T-helper 22 cell (primary cell): ENCODE measurements at regions not wholly inside any gene's neighbourhood (a gene's known extent, or its start where the extent isn't known, plus 50 kb on each side); places are given as distances from the start of the nearest gene placed in this dataset.
"Not testable (repeated sequence)": the region's sequence is repeated elsewhere in the genome, so short reads cannot be mapped to it uniquely, and the experiment has no call there.

Experiments used
- DNase-seq: peaks from one replicate; pipeline ENCODE4 v3.0.0-alpha.2; 2020; ENCODE audit warnings: low read depth

GRCh38 chr2:83143946-83144345 lies 1315.1 kb downstream of the SUCLG1 start:
- DNase-seq: no peak

- DNase-seq: no peak
These were observed 1316.1 kb downstream of the SUCLG1 start for GRCh38 chr2:83142934-83143333.

GRCh38 chr2:83115606-83116005 lies 1343.5 kb downstream of the SUCLG1 start:
- DNase-seq: no peak

GRCh38 chr2:83115155-83115554 lies 1343.9 kb downstream of the SUCLG1 start:
- DNase-seq: no peak

- DNase-seq: no peak
These were observed 1345.1 kb downstream of the SUCLG1 start for GRCh38 chr2:83113953-83114352.

GRCh38 chr2:83112858-83113257 lies 1346.2 kb downstream of the SUCLG1 start:
- DNase-seq: no peak

GRCh38 chr2:83109284-83109683 lies 1349.8 kb downstream of the SUCLG1 start:
- no peak for DNase-seq

GRCh38 chr2:83106853-83107252 lies 1352.2 kb downstream of the SUCLG1 start:
- DNase-seq: no peak

GRCh38 chr2:83104202-83104601 lies 1354.9 kb downstream of the SUCLG1 start:
- DNase-seq: no peak

GRCh38 chr2:83103613-83104012 lies 1355.5 kb downstream of the SUCLG1 start:
- DNase-seq: no peak

- DNase-seq: not testable (repeated sequence)
These were observed 1370.0 kb downstream of the SUCLG1 start for GRCh38 chr2:83089051-83089450.

GRCh38 chr2:83085869-83086268 lies 1373.2 kb downstream of the SUCLG1 start:
- DNase-seq: no peak

- DNase-seq: no peak
These were observed 1377.0 kb downstream of the SUCLG1 start for GRCh38 chr2:83081826-83082690.

GRCh38 chr2:83079007-83079406 lies 1380.1 kb downstream of the SUCLG1 start:
- no peak for DNase-seq

- no peak for DNase-seq
These were observed 1386.3 kb downstream of the SUCLG1 start for GRCh38 chr2:83072767-83073166.

- no peak for DNase-seq
These were observed 1387.2 kb downstream of the SUCLG1 start for GRCh38 chr2:83071914-83072313.

GRCh38 chr2:83071352-83071751 lies 1387.7 kb downstream of the SUCLG1 start:
- no peak for DNase-seq

- no peak for DNase-seq
These were observed 1389.4 kb downstream of the SUCLG1 start for GRCh38 chr2:83069724-83070123.

GRCh38 chr2:83068714-83069113 lies 1390.4 kb downstream of the SUCLG1 start:
- DNase-seq: no peak

- no peak for DNase-seq
These were observed 1391.1 kb downstream of the SUCLG1 start for GRCh38 chr2:83067947-83068346.

- no peak for DNase-seq
These were observed 1395.1 kb downstream of the SUCLG1 start for GRCh38 chr2:83063933-83064332.

GRCh38 chr2:83063511-83063910 lies 1395.6 kb downstream of the SUCLG1 start:
- DNase-seq: no peak

- no peak for DNase-seq
These were observed 1400.4 kb downstream of the SUCLG1 start for GRCh38 chr2:83058683-83059082.

- DNase-seq: no peak
These were observed 1403.6 kb downstream of the SUCLG1 start for GRCh38 chr2:83055376-83056010.
